ENCODE measurements at regions not wholly inside any gene's neighbourhood (a gene's known extent, or its start where the extent isn't known, plus 50 kb on each side); places are given as distances from the start of the nearest gene placed in this dataset.

DNA sequence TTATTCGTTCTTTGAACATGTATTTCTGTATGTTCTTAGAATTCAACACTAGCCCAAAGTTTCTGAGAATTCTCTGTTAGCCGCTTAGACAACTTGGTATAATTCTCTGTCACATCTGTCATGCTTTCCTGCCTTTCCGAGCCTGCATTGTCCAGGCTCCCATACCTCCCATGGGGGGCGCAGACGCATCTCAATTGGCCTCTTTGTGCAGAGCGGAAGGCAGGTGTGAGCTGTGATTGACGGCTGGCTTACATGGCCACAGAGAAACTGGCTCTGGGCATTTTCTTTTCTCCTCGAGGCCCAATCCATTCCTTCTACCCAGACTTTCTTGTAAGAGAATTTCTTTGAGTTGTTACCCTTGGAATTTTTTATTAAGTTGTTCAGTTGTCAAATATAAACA, 132.7 kb upstream of the SESN3 start:
- TF ChIP-seq CTCF (IDR thresholded peaks at IDR 0.05) (no peak), POLR2A (IDR thresholded peaks at IDR 0.05) (no peak), POLR2AphosphoS5 (IDR thresholded peaks at IDR 0.05; ENCODE audit: insufficient read depth in 1 of 2, low read depth in 1 of 2) (no peak)
